HepG2 (cell line): ENCODE measurements at regions not wholly inside any gene's neighbourhood (a gene's known extent, or its start where the extent isn't known, plus 50 kb on each side); places are given as distances from the start of the nearest gene placed in this dataset.
A peak's percentile ranks its signal among the peaks of the same experiment; 100 is the strongest.

Source experiments
- ATAC-seq: fragments of 200-7000 bp; cut with Tn5 transposase; 3 replicates; pipeline ENCODE4 v1.9.1; 2020; ENCODE audit warnings: mild to moderate bottlenecking, moderate library complexity
- BruUV-seq: library from RNA; stranded (reverse); fragments of 400-500 nt; replicated peaks from 2 replicates; lab custom pipeline; 2021; lab: Mats Ljungman, UMichigan
- CTCF ChIA-PET: fragments of 300-600 bp; formaldehyde crosslinking; extraction: SDS; loops from one replicate; lab custom pipeline; 2021; ENCODE audit warnings: low total read pairs, inconsistent platforms, low intra/inter-chr PET ratio; lab: Yijun Ruan, JAX
- POLR2A ChIA-PET: fragments of 350-600 bp; sonication (Branson Sonifier 250); formaldehyde crosslinking; loops from one replicate; lab custom pipeline; 2020; ENCODE audit warnings: antibody characterized with exemption, inconsistent platforms; lab: Yijun Ruan, JAX
- DNase-seq: peaks from one replicate; pipeline ENCODE4 v3.0.0-alpha.2; 2015; ENCODE audit warnings: low spot score
- FAIRE-seq: peaks from 3 replicates; lab custom pipeline; 2011; peaks lifted over from hg19 to GRCh38; lab: Jason Lieb, UNC
- H2AFZ ChIP-seq: one replicate; pipeline ENCODE4 v1.6.1; 2011; ENCODE audit warnings: low read length, inconsistent platforms
- H3K27ac ChIP-seq: fragments of 300-600 bp; 3 replicates; pipeline ENCODE4 v1.8.0; 2011; ENCODE audit warnings: mixed run types, mild to moderate bottlenecking, mixed read lengths, low read length, inconsistent platforms; ENCODE audit not compliant: insufficient read depth; ENCODE audit errors: extremely low read length
- H3K27me3 ChIP-seq, 2 experiments: fragments of 200-600 bp in 1 of 2; 2 replicates in 1 of 2; 3 replicates in 1 of 2; pipeline versions ENCODE4 v1.6.0 to v1.8.0; 2011; ENCODE audit warnings: low read length in 2 of 2, mild to moderate bottlenecking in 2 of 2, moderate library complexity in 2 of 2, inconsistent platforms in 1 of 2; ENCODE audit not compliant: insufficient read depth in 2 of 2, control insufficient read depth in 1 of 2
- H3K36me3 ChIP-seq, 2 experiments: fragments of 200-600 bp in 1 of 2; replicated peaks in 1 of 2; 2 replicates in 1 of 2; 3 replicates in 1 of 2; pipeline versions ENCODE4 v1.5.1 to v1.8.0; 2011; ENCODE audit warnings: low read length in 2 of 2, inconsistent platforms in 1 of 2; ENCODE audit not compliant: insufficient read depth in 2 of 2, control insufficient read depth in 1 of 2
- H3K4me1 ChIP-seq: 2 replicates; pipeline ENCODE4 v1.5.1; 2012; ENCODE audit warnings: low read length, inconsistent platforms; ENCODE audit not compliant: insufficient read depth
- H3K4me2 ChIP-seq: 2 replicates; pipeline ENCODE4 v1.6.0; 2011; ENCODE audit warnings: low read depth, low read length, inconsistent platforms
- H3K4me3 ChIP-seq, 3 experiments: fragments of 200-600 bp in 1 of 3; sonication (generic), shearing (Covaris generic) in 1 of 3; replicated peaks in 1 of 3; 2 replicates each; pipeline ENCODE4 v1.5.1; 2011 to 2016; ENCODE audit warnings: low read length in 3 of 3, inconsistent platforms in 2 of 3, low read depth in 2 of 3, mild to moderate bottlenecking in 2 of 3, control low read depth in 1 of 3, mixed read lengths in 1 of 3; ENCODE audit not compliant: insufficient read depth in 1 of 3
- H3K79me2 ChIP-seq: one replicate; pipeline ENCODE4 v1.6.1; 2011; ENCODE audit warnings: low read length, inconsistent platforms; ENCODE audit not compliant: insufficient read depth
- H3K9ac ChIP-seq: 2 replicates; pipeline ENCODE4 v1.6.0; 2011; ENCODE audit warnings: mild to moderate bottlenecking, low read depth, low read length, inconsistent platforms; ENCODE audit not compliant: insufficient read depth
- H3K9me3 ChIP-seq: 2 replicates; pipeline ENCODE4 v1.5.1; 2012; ENCODE audit warnings: mild to moderate bottlenecking, low read length
- H4K20me1 ChIP-seq: 2 replicates; pipeline ENCODE4 v1.6.0; 2011; ENCODE audit warnings: inconsistent platforms, mild to moderate bottlenecking, low read length, moderate library complexity; ENCODE audit not compliant: insufficient read depth
- CTCF ChIP-seq: sonication (generic); formaldehyde crosslinking; IDR thresholded peaks from 2 replicates; pipeline ENCODE4 v1.5.0; 2020; ENCODE audit warnings: mild to moderate bottlenecking, missing genetic modification reagents, moderate library complexity
- STAG1 ChIP-seq: sonication (generic); formaldehyde crosslinking; IDR thresholded peaks from 2 replicates; pipeline ENCODE4 v1.4.0; 2020; ENCODE audit warnings: missing genetic modification reagents
- THYN1 ChIP-seq: sonication (generic); formaldehyde crosslinking; IDR thresholded peaks from 2 replicates; pipeline ENCODE4 v1.8.1; 2023; ENCODE audit warnings: low read depth, mild to moderate bottlenecking, moderate library complexity, missing genetic modification reagents, borderline replicate concordance
- ZNF772 ChIP-seq: sonication (generic); formaldehyde crosslinking; IDR thresholded peaks from 2 replicates; pipeline ENCODE4 v1.5.0; 2020; ENCODE audit warnings: mild to moderate bottlenecking, missing genetic modification reagents
- ZSCAN20 ChIP-seq: sonication (generic); formaldehyde crosslinking; IDR thresholded peaks from 2 replicates; pipeline ENCODE4 v1.4.0; 2020; ENCODE audit warnings: missing genetic modification reagents, mild to moderate bottlenecking, borderline replicate concordance
- WGBS: methylation state at CpG from one replicate; pipeline ENCODE4 v1.1.6; 2017; ENCODE audit warnings: low lambda C conversion rate; 5-methylcytosine and 5-hydroxymethylcytosine counted together
- in situ Hi-C: cut with HindIII; loops from 2 replicates; pipeline ENCODE4 v1.10.0; 2017; ENCODE audit warnings: low pct_unique_long_range_greater_than_20kb; ENCODE audit not compliant: extremely low pct_ligation_motif_present
- intact Hi-C: fragments of 100-400 bp; cut with micrococcal nuclease; formaldehyde crosslinking; loops from one replicate; pipeline ENCODE4 v1.10.0; 2022; ENCODE audit not compliant: unreplicated experiment
- TF ChIP-seq, protein P1 (sequence below): IDR thresholded peaks from 2 replicates; pipeline ENCODE4 v1.6.1; 2018; ENCODE audit warnings: missing genetic modification reagents

DNA sequence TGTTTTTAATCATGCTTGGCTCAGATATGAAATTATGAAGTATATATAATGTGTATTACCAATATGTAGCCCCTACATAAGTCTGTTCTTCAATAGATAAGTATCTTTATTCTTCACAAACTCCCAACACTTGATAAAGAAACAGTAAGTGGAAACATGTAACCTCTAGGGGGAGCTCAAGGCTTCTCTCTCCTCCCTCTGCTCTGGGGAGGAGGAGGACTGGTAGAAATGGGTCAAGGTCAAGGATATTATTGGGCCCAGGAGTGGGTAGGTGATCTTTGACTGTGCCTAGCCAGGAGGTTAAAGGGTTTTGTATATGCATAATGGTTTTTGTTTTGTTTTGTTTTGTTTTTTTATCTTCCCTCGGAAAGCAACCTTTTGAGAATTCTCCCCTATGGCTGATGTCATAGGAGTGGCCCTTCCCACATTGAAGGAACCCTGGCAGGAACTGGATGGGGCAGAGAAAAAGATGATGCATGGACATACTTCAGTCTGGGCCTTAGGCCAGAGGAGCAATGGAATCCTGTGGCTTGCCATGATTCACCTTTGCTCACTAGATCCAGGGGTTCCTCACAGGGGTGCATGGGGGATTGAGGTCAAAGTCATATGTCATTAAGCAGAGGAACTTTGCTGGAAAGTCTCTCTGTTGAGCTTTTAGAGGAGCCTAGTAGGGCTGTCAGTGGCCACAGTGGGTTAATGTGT, 460.3 kb downstream of the MID1IP1 start:
- no peaks in the 10 kb centered on the region for H4K20me1 ChIP-seq
- DNase-seq (peak; percentile 0), FAIRE-seq (no peak), ATAC-seq (no peak)
- H3K9me3 ChIP-seq, result no peaks in the 10 kb centered on the region
- in situ Hi-C loops, result no loop called here
- no peaks in the 10 kb centered on the region for H3K36me3 ChIP-seq
- BruUV-seq, result no TSS peak
- H2AFZ ChIP-seq, result no peak overlapping the region
- intact Hi-C loops, result no loop called here
- no peak overlapping the region for H3K4me2 ChIP-seq
- 0% methylated on average over 1 of the region's 1 CpG for WGBS
- no peaks in the 10 kb centered on the region for H3K4me1 ChIP-seq
- H3K27ac ChIP-seq, result no peak overlapping the region
- CTCF ChIA-PET, result interaction anchor here (1.2 kb wide), 1 partner anchor 184 kb away, joined by 4 read pairs; no protein-coding TSS in a partner anchor
- no peaks in the 10 kb centered on the region for H3K27me3 ChIP-seq
- POLR2A ChIA-PET, result no interaction called here
- H3K9ac ChIP-seq, result no peak overlapping the region
- TF ChIP-seq STAG1 (CRISPR knock-in tag) (peak; percentile 33), THYN1 (CRISPR knock-in tag) (no peak), ZNF772 (no peak), ZSCAN20 (CRISPR knock-in tag) (no peak), CTCF (CRISPR knock-in tag) (peak; percentile 50)
- TF ChIP-seq, protein P1, sequence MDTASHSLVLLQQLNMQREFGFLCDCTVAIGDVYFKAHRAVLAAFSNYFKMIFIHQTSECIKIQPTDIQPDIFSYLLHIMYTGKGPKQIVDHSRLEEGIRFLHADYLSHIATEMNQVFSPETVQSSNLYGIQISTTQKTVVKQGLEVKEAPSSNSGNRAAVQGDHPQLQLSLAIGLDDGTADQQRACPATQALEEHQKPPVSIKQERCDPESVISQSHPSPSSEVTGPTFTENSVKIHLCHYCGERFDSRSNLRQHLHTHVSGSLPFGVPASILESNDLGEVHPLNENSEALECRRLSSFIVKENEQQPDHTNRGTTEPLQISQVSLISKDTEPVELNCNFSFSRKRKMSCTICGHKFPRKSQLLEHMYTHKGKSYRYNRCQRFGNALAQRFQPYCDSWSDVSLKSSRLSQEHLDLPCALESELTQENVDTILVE (CRISPR knock-in tag), result no peak
- H3K79me2 ChIP-seq, result no peaks in the 10 kb centered on the region
- H3K4me3 ChIP-seq, result no peak overlapping the region
